ENCODE measurements at regions not wholly inside any gene's neighbourhood (a gene's known extent, or its start where the extent isn't known, plus 50 kb on each side); places are given as distances from the start of the nearest gene placed in this dataset.
A peak's percentile ranks its signal among the peaks of the same experiment; 100 is the strongest.

- Mint-ChIP-seq H3K4me1 (ENCODE audit: insufficient read depth, unreplicated experiment) (no peaks in the 10 kb centered on the region), H3K4me3 (ENCODE audit: unreplicated experiment) (no peak overlapping the region), H3K27ac (ENCODE audit: low read depth, unreplicated experiment) (no peak overlapping the region), H3K27me3 (ENCODE audit: insufficient read depth, unreplicated experiment) (no peaks in the 10 kb centered on the region), H3K36me3 (ENCODE audit: insufficient read depth, unreplicated experiment) (no peaks in the 10 kb centered on the region), H3K9me3 (ENCODE audit: unreplicated experiment) (no peaks in the 10 kb centered on the region)
- ChIA-PET POLR2A (no interaction called here), CTCF (no interaction called here)
- no TSS peak for BruUV-seq (replicated peaks)
- TF ChIP-seq CTCF (IDR thresholded peaks at IDR 0.05; ENCODE audit: unreplicated experiment), result no peak
- intact Hi-C loops (cut with micrococcal nuclease), result no loop called here
- no peak for DNase-seq (ENCODE audit: unreplicated experiment)
Measured at GRCh38 chr6:43862925-43863324, 92.9 kb downstream of the VEGFA start.

- Mint-ChIP-seq H3K27ac (ENCODE audit: low read depth, unreplicated experiment) (no peak overlapping the region), H3K4me1 (ENCODE audit: insufficient read depth, unreplicated experiment) (peaks cover 3% of the 10 kb centered on the region), H3K27me3 (ENCODE audit: insufficient read depth, unreplicated experiment) (no peaks in the 10 kb centered on the region), H3K36me3 (ENCODE audit: insufficient read depth, unreplicated experiment) (no peaks in the 10 kb centered on the region), H3K4me3 (ENCODE audit: unreplicated experiment) (no peak overlapping the region), H3K9me3 (ENCODE audit: unreplicated experiment) (no peaks in the 10 kb centered on the region)
- POLR2A ChIA-PET, result no interaction called here
- CTCF ChIA-PET, result interaction anchor here (0.6 to 1.1 kb wide), 2 partner anchors 213 to 217 kb away, joined by 3 read pairs; no protein-coding TSS in a partner anchor
- intact Hi-C loops (cut with micrococcal nuclease), result no loop called here
- BruUV-seq (replicated peaks), result no TSS peak
- TF ChIP-seq CTCF (IDR thresholded peaks at IDR 0.05; ENCODE audit: unreplicated experiment), result no peak
- no peak for DNase-seq (ENCODE audit: unreplicated experiment)
Measured at GRCh38 chr6:43861212-43861894, 91.3 kb downstream of the VEGFA start.

- Mint-ChIP-seq H3K36me3 (ENCODE audit: insufficient read depth, unreplicated experiment) (peaks cover 3% of the 10 kb centered on the region), H3K27me3 (ENCODE audit: insufficient read depth, unreplicated experiment) (no peaks in the 10 kb centered on the region), H3K4me1 (ENCODE audit: insufficient read depth, unreplicated experiment) (peaks cover 4% of the 10 kb centered on the region), H3K9me3 (ENCODE audit: unreplicated experiment) (no peaks in the 10 kb centered on the region), H3K27ac (ENCODE audit: low read depth, unreplicated experiment) (no peak overlapping the region), H3K4me3 (ENCODE audit: unreplicated experiment) (no peak overlapping the region)
- peak; percentile 8 for DNase-seq (ENCODE audit: unreplicated experiment)
- BruUV-seq (replicated peaks), result no TSS peak
- ChIA-PET CTCF (no interaction called here), POLR2A (interaction anchor here (0.9 kb wide), 1 partner anchor 14 kb away, joined by 4 read pairs; no protein-coding TSS in a partner anchor)
- intact Hi-C loops (cut with micrococcal nuclease), result no loop called here
- no peak for TF ChIP-seq CTCF (IDR thresholded peaks at IDR 0.05; ENCODE audit: unreplicated experiment)
Measured at GRCh38 chr6:43860285-43860684, 90.3 kb downstream of the VEGFA start.

GRCh38 chr6:43859213-43859612, 89.2 kb downstream of the VEGFA start:
- Mint-ChIP-seq H3K4me3 (ENCODE audit: unreplicated experiment) (no peak overlapping the region), H3K9me3 (ENCODE audit: unreplicated experiment) (no peaks in the 10 kb centered on the region), H3K27ac (ENCODE audit: low read depth, unreplicated experiment) (no peak overlapping the region), H3K36me3 (ENCODE audit: insufficient read depth, unreplicated experiment) (peaks cover 6% of the 10 kb centered on the region), H3K4me1 (ENCODE audit: insufficient read depth, unreplicated experiment) (peaks cover 4% of the 10 kb centered on the region), H3K27me3 (ENCODE audit: insufficient read depth, unreplicated experiment) (no peaks in the 10 kb centered on the region)
- CTCF ChIA-PET, result interaction anchor here (0.5 to 0.7 kb wide), 2 partner anchors 23 to 193 kb away, joined by 3 to 5 read pairs; no protein-coding TSS in a partner anchor
- DNase-seq (ENCODE audit: unreplicated experiment), result no peak
- TF ChIP-seq CTCF (IDR thresholded peaks at IDR 0.05; ENCODE audit: unreplicated experiment), result no peak
- intact Hi-C loops (cut with micrococcal nuclease), result loop anchor here (5.0 kb wide), 1 partner anchor 213 kb away; no protein-coding TSS in a partner anchor
- no TSS peak for BruUV-seq (replicated peaks)
- POLR2A ChIA-PET, result no interaction called here

Data from MCF 10A (cell line).